HG03103 (cell line): ENCODE measurements at regions not wholly inside any gene's neighbourhood (a gene's known extent, or its start where the extent isn't known, plus 50 kb on each side); places are given as distances from the start of the nearest gene placed in this dataset.
"Not testable (repeated sequence)": the region's sequence is repeated elsewhere in the genome, so short reads cannot be mapped to it uniquely, and the experiment has no call there.

ENCODE experiments used
- ATAC-seq: cut with Tn5 transposase; IDR thresholded peaks from one replicate; pipeline ENCODE4 v1.9.1; 2021; ENCODE audit warnings: low read depth; ENCODE audit not compliant: unreplicated experiment

GRCh38 chr3:195669310-195669709 lies 51.5 kb upstream of the MUC20 start:
- ATAC-seq = not testable (repeated sequence)

GRCh38 chr3:195668131-195668766 lies 52.5 kb upstream of the MUC20 start:
- not testable (repeated sequence) for ATAC-seq

GRCh38 chr3:195665311-195665710 lies 55.5 kb upstream of the MUC20 start:
- ATAC-seq = not testable (repeated sequence)

- not testable (repeated sequence) for ATAC-seq
These were observed 56.6 kb upstream of the MUC20 start for GRCh38 chr3:195664131-195664530.

- ATAC-seq = not testable (repeated sequence)
These were observed 61.6 kb upstream of the MUC20 start for GRCh38 chr3:195659136-195659533.

GRCh38 chr3:195658381-195659135 lies 62.2 kb upstream of the MUC20 start:
- ATAC-seq = not testable (repeated sequence)

GRCh38 chr3:195657475-195658372 lies 63.1 kb upstream of the MUC20 start:
- ATAC-seq = peak; percentile 65

GRCh38 chr3:195656091-195656490 lies 64.7 kb upstream of the MUC20 start:
- not testable (repeated sequence) for ATAC-seq

GRCh38 chr3:195654746-195655145 lies 66.0 kb upstream of the MUC20 start:
- not testable (repeated sequence) for ATAC-seq

GRCh38 chr3:195654138-195654537 lies 66.6 kb upstream of the MUC20 start:
- not testable (repeated sequence) for ATAC-seq

- not testable (repeated sequence) for ATAC-seq
These were observed 67.1 kb upstream of the MUC20 start for GRCh38 chr3:195653641-195654040.

GRCh38 chr3:195647912-195648702 lies 64.4 kb upstream of the APOD start:
- ATAC-seq = not testable (repeated sequence)

GRCh38 chr3:195645872-195646271 lies 62.1 kb upstream of the APOD start:
- ATAC-seq = not testable (repeated sequence)

- not testable (repeated sequence) for ATAC-seq
These were observed 59.5 kb upstream of the APOD start for GRCh38 chr3:195643245-195643644.

GRCh38 chr3:195642311-195642710 lies 58.6 kb upstream of the APOD start:
- ATAC-seq = not testable (repeated sequence)

- ATAC-seq = not testable (repeated sequence)
These were observed 54.7 kb upstream of the APOD start for GRCh38 chr3:195638456-195638855.

GRCh38 chr3:195637473-195638233 lies 53.9 kb upstream of the APOD start:
- not testable (repeated sequence) for ATAC-seq

- not testable (repeated sequence) for ATAC-seq
These were observed 53.3 kb upstream of the APOD start for GRCh38 chr3:195637011-195637410.
